ENCODE measurements at regions not wholly inside any gene's neighbourhood (a gene's known extent, or its start where the extent isn't known, plus 50 kb on each side); places are given as distances from the start of the nearest gene placed in this dataset.

GRCh38 chr16:55221836-55222235 lies 102.2 kb upstream of the IRX6 start:
- Histone ChIP-seq H3K36me3 (ENCODE audit: control insufficient read depth, low read length) (no peaks in the 10 kb centered on the region), H3K4me2 (ENCODE audit: low read length) (no peak overlapping the region), H4K20me1 (ENCODE audit: control insufficient read depth, insufficient read depth, low read depth, low read length) (no peaks in the 10 kb centered on the region), H3K9me3 (ENCODE audit: control insufficient read depth, insufficient read depth, low read length) (no peaks in the 10 kb centered on the region), H3F3A (ENCODE audit: control insufficient read depth, insufficient read depth) (no peaks in the 10 kb centered on the region), H3K4me1 (ENCODE audit: control insufficient read depth, low read length) (peaks cover 7% of the 10 kb centered on the region), H3K4me3 (ENCODE audit: low read length) (no peak overlapping the region), H3K79me2 (ENCODE audit: control insufficient read depth, low read length) (no peaks in the 10 kb centered on the region), H3K27ac (ENCODE audit: low read depth, low read length) (no peak overlapping the region), H3K27me3 (ENCODE audit: control insufficient read depth, low read length) (no peaks in the 10 kb centered on the region), H3K9me2 (replicated peaks; ENCODE audit: control insufficient read depth, low read length) (no peaks in the 10 kb centered on the region)
- no peak for TF ChIP-seq EZH2phosphoT487 (IDR thresholded peaks at IDR 0.05; ENCODE audit: borderline replicate concordance, low read length)
- no peak for TF ChIP-seq CTCF (IDR thresholded peaks at IDR 0.05; ENCODE audit: low read depth, low read length, poor library complexity, severe bottlenecking)

- H3K27ac ChIP-seq (ENCODE audit: low read depth, low read length): no peak overlapping the region
- TF ChIP-seq EZH2phosphoT487 (IDR thresholded peaks at IDR 0.05; ENCODE audit: borderline replicate concordance, low read length) (no peak), CTCF (IDR thresholded peaks at IDR 0.05; ENCODE audit: low read depth, low read length, poor library complexity, severe bottlenecking) (no peak)
- H3K4me2 ChIP-seq (ENCODE audit: low read length): no peak overlapping the region
- H3K27me3 ChIP-seq (ENCODE audit: control insufficient read depth, low read length): no peaks in the 10 kb centered on the region
- no peaks in the 10 kb centered on the region for H3K9me2 ChIP-seq (replicated peaks; ENCODE audit: control insufficient read depth, low read length)
- peaks cover 7% of the 10 kb centered on the region for H3K4me1 ChIP-seq (ENCODE audit: control insufficient read depth, low read length)
- no peaks in the 10 kb centered on the region for H3K36me3 ChIP-seq (ENCODE audit: control insufficient read depth, low read length)
- H3K4me3 ChIP-seq (ENCODE audit: low read length): no peak overlapping the region
- no peaks in the 10 kb centered on the region for H4K20me1 ChIP-seq (ENCODE audit: control insufficient read depth, insufficient read depth, low read depth, low read length)
- no peaks in the 10 kb centered on the region for H3K9me3 ChIP-seq (ENCODE audit: control insufficient read depth, insufficient read depth, low read length)
- H3K79me2 ChIP-seq (ENCODE audit: control insufficient read depth, low read length): no peaks in the 10 kb centered on the region
- no peaks in the 10 kb centered on the region for H3F3A ChIP-seq (ENCODE audit: control insufficient read depth, insufficient read depth)
Observed at GRCh38 chr16:55222486-55222885, 101.5 kb upstream of the IRX6 start.

- no peaks in the 10 kb centered on the region for H3K36me3 ChIP-seq (ENCODE audit: control insufficient read depth, low read length)
- no peaks in the 10 kb centered on the region for H3K79me2 ChIP-seq (ENCODE audit: control insufficient read depth, low read length)
- H3K9me2 ChIP-seq (replicated peaks; ENCODE audit: control insufficient read depth, low read length): no peaks in the 10 kb centered on the region
- H3K4me1 ChIP-seq (ENCODE audit: control insufficient read depth, low read length): peaks cover 7% of the 10 kb centered on the region
- no peaks in the 10 kb centered on the region for H3F3A ChIP-seq (ENCODE audit: control insufficient read depth, insufficient read depth)
- H3K27ac ChIP-seq (ENCODE audit: low read depth, low read length): no peak overlapping the region
- no peaks in the 10 kb centered on the region for H4K20me1 ChIP-seq (ENCODE audit: control insufficient read depth, insufficient read depth, low read depth, low read length)
- H3K4me3 ChIP-seq (ENCODE audit: low read length): no peak overlapping the region
- TF ChIP-seq CTCF (IDR thresholded peaks at IDR 0.05; ENCODE audit: low read depth, low read length, poor library complexity, severe bottlenecking) (no peak), EZH2phosphoT487 (IDR thresholded peaks at IDR 0.05; ENCODE audit: borderline replicate concordance, low read length) (no peak)
- no peak overlapping the region for H3K4me2 ChIP-seq (ENCODE audit: low read length)
- no peaks in the 10 kb centered on the region for H3K27me3 ChIP-seq (ENCODE audit: control insufficient read depth, low read length)
- no peaks in the 10 kb centered on the region for H3K9me3 ChIP-seq (ENCODE audit: control insufficient read depth, insufficient read depth, low read length)
Observed at GRCh38 chr16:55225972-55226542, 97.9 kb upstream of the IRX6 start.

Measured in DOHH2 (cell line).